HG02981 (cell line): ENCODE measurements at regions not wholly inside any gene's neighbourhood (a gene's known extent, or its start where the extent isn't known, plus 50 kb on each side); places are given as distances from the start of the nearest gene placed in this dataset.
A peak's percentile ranks its signal among the peaks of the same experiment; 100 is the strongest.
"Not testable (repeated sequence)": the region's sequence is repeated elsewhere in the genome, so short reads cannot be mapped to it uniquely, and the experiment has no call there.

Experiments
- ATAC-seq: cut with Tn5 transposase; IDR thresholded peaks from one replicate; pipeline ENCODE4 v1.9.1; 2021; ENCODE audit warnings: mild to moderate bottlenecking, moderate library complexity; ENCODE audit not compliant: unreplicated experiment

DNA sequence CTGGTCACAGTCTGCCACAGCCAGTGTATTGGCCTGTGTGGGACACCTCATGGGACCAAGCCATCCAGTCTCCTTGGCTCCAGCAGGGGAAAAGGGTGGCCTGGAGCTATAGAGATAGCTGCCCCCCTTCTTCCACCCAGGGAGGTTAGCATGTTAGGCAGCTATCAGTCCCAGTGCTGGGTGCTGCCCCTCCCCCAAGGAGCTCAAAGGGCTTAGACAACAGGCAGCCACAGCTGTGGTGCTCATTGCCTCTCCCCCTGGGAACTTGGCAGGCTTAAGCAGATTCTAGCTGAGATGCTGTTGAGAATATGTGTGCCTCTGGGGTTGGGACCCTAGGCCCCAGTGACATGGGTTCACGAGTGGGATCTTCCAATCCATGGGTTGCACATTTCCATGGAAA lies 226.0 kb upstream of the PTGER4 start:
- ATAC-seq, result no peak

- no peak for ATAC-seq
Observed at GRCh38 chr5:40452874-40453624, 226.7 kb upstream of the PTGER4 start.

- no peak for ATAC-seq
Observed at GRCh38 chr5:40447438-40447837, 232.3 kb upstream of the PTGER4 start.

- ATAC-seq, result no peak
Observed at GRCh38 chr5:40446910-40447309, 232.8 kb upstream of the PTGER4 start.

GRCh38 chr5:40442346-40442745 lies 237.4 kb upstream of the PTGER4 start:
- peak; percentile 73 for ATAC-seq

- no peak for ATAC-seq
Observed at GRCh38 chr5:40441733-40442132, 238.0 kb upstream of the PTGER4 start.

- no peak for ATAC-seq
Observed at GRCh38 chr5:40440746-40441145, 239.0 kb upstream of the PTGER4 start.

DNA sequence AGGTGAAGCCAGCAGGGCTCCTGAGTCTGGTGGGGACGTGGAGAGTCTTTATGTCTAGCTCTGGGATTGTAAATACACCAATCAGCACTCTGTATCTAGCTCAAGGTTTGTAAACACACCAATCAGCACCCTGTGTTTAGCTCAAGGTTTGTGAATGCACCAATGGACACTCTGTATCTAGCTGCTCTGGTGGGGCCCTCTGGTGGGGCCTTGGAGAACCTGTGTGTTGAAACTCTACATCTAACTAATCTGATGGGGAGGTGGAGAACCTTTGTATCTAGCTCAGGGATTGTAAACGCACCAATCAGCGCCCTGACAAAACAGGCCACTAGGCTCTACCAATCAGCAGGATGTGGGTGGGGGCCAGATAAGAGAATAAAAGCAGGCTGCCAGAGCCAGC lies 240.6 kb upstream of the PTGER4 start:
- ATAC-seq, result not testable (repeated sequence)

- ATAC-seq, result not testable (repeated sequence)
Observed at GRCh38 chr5:40438646-40439045, 241.1 kb upstream of the PTGER4 start.

- peak; percentile 63 for ATAC-seq
Observed at GRCh38 chr5:40437452-40437861, 242.3 kb upstream of the PTGER4 start.

DNA sequence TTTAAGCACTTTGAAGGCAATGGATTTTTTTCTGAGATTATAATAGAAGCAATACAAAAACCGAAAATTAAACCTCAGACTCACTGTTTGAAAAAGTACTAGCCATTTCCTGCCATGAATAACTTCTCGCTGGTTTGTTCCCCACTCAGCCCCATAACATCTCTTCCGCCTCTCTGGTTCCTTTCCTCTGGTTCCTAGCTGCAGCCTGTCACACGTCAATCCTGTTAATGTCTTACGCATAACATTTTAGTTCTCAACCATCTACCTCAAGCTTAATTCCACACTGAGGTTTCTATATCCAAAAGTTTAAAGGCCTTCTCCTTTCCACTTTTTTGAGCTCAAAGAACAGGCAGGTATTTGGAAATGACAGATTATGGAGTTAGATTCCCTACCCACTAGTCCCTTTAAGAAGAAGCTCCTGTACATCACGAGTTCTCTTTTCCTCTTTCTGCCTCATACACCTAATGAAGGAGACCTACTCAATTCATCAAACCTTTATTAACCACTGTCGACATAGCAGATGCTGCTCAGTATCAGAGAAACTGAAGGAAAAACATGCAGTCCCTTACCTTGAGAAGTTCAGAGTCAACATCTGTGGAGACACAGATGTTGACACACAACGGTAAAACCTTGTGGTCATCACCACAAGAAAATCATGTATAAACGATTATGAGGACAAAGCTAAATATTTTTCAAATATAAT lies 243.0 kb upstream of the PTGER4 start:
- peak; percentile 58 for ATAC-seq

DNA sequence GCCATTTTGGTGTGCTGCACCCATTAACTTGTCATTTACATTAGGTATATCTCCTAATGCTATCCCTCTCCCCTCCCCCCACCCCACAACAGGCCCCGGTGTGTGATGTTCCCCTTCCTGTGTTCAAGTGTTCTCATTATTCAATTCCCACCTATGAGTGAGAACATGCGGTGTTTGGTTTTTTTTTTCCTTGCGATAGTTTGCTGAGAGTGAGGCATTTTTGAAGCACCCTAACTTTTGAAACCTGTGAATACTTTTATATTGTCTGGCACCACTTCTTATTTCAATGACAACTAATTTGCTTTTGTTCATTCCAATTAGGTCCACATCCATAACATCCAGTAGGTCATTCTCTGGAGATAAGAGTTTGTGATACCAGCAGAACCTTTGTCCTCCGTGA lies 244.0 kb upstream of the PTGER4 start:
- not testable (repeated sequence) for ATAC-seq

GRCh38 chr5:40432836-40433235 lies 246.9 kb upstream of the PTGER4 start:
- no peak for ATAC-seq

DNA sequence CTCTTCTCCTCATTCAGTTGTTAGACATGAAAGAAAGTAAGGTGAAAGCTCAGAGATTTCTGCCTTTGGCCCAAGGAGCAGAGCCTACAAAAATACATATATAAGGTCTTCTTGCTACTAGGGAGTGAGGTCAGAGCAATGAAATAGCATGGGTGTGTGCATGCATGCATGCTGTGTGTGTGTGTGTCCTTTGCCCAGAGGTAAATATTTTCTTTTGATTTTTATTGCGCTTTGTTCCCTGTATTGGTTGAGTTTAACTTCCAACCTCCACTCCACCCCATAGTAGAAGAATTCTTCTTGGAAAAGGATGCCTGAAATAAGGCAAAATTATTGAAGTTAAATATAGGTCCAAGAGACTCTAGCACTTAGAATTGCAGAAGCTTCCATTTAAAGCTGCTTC lies 248.0 kb upstream of the PTGER4 start:
- ATAC-seq, result no peak

GRCh38 chr5:40430101-40430710 lies 249.5 kb upstream of the PTGER4 start:
- no peak for ATAC-seq

- ATAC-seq, result no peak
Observed at GRCh38 chr5:40429258-40430100, 250.2 kb upstream of the PTGER4 start.

DNA sequence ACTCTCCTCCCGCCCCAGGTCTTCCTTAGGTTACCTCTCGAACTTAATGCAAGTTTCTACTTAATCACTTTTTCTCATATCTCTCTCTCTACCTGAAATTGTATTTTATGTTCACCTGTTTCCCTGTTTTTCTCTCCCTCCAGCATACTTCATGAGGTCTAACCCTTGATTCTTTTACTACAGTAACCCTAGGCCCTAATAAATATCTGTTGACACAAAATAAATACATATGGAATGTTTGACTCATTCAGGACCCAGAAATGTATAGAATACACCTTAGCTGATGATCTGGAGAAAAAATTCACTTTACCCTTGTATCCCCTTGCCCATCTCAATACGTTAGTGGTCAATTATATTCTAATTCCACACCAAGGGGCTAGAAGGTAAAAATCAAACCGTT lies 250.9 kb upstream of the PTGER4 start:
- ATAC-seq, result no peak

DNA sequence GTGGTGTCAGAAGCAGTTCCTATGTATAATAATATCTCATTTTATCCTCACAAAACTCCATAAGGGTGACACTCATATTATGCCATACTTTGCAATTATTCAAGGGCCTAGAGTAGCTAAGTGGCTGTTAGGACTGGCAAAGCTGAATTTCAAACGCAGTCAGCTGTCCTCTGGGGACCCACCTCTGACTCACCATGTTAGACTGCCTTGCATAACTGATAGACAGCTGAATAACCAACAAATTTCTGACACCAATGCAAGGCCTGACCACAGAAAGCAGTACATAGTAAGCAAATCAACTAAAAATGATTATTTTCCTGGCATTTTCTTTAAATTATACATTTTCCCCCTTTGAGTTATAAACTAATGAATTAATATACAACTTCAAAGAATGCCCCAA lies 251.6 kb upstream of the PTGER4 start:
- ATAC-seq, result no peak

- ATAC-seq, result not testable (repeated sequence)
Observed at GRCh38 chr5:40417046-40417810, 262.5 kb upstream of the PTGER4 start.

DNA sequence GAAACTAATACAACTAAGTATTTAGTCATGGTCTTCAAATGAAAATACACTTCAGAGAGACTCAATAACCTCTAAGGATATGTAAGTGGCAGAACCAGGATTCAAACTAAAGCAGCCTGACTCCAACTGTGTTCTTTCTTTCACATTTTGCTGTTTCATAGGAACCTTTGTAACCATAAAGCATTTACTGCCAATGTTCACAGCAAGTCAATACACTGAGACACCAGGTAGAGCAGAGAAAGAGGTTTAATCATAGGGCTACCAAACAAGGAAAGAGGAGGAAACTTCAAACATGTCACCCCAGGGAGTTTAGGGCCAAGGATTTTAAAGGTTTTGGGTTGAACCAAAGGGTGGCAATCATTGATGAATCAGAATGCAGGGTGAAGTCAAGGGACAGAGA lies 263.1 kb upstream of the PTGER4 start:
- ATAC-seq, result no peak
